Endothelial cell of umbilical vein (primary cell): ENCODE measurements at regions not wholly inside any gene's neighbourhood (a gene's known extent, or its start where the extent isn't known, plus 50 kb on each side); places are given as distances from the start of the nearest gene placed in this dataset.
"Not testable (repeated sequence)": the region's sequence is repeated elsewhere in the genome, so short reads cannot be mapped to it uniquely, and the experiment has no call there.

Experiments
- CTCF ChIP-seq, 2 donors: IDR thresholded peaks; 1 replicate in 1 of 2; 2 replicates in 1 of 2; pipeline ENCODE4 v1.5.1; 2011; ENCODE audit warnings: low read length in 2 of 2, mild to moderate bottlenecking in 2 of 2, moderate library complexity in 2 of 2, control low read depth in 1 of 2, inconsistent platforms in 1 of 2, low read depth in 1 of 2; ENCODE audit not compliant: insufficient read depth in 1 of 2; ENCODE audit errors: extremely low read depth in 1 of 2
- GATA2 ChIP-seq: IDR thresholded peaks from 2 replicates; pipeline ENCODE4 v1.7.0; 2011; ENCODE audit warnings: low read depth, mild to moderate bottlenecking, moderate library complexity, mixed read lengths, low read length; ENCODE audit not compliant: insufficient read length, insufficient read depth
- JUN ChIP-seq: IDR thresholded peaks from 2 replicates; pipeline ENCODE4 v1.6.1; 2011; ENCODE audit warnings: borderline replicate concordance, low read depth; ENCODE audit not compliant: insufficient read length, insufficient read depth
- MAX ChIP-seq: IDR thresholded peaks from 2 replicates; pipeline ENCODE4 v1.6.1; 2011; ENCODE audit not compliant: insufficient read depth, insufficient read length
- POLR2A ChIP-seq: IDR thresholded peaks from 2 replicates; pipeline ENCODE4 v1.6.1; 2012; ENCODE audit warnings: low read depth, mild to moderate bottlenecking, control low read depth, low read length
- POLR2AphosphoS5 ChIP-seq: IDR thresholded peaks from 2 replicates; pipeline ENCODE4 v1.6.1; 2012; ENCODE audit warnings: low read depth, mild to moderate bottlenecking, control low read depth, low read length, moderate library complexity; ENCODE audit not compliant: insufficient read depth

DNA sequence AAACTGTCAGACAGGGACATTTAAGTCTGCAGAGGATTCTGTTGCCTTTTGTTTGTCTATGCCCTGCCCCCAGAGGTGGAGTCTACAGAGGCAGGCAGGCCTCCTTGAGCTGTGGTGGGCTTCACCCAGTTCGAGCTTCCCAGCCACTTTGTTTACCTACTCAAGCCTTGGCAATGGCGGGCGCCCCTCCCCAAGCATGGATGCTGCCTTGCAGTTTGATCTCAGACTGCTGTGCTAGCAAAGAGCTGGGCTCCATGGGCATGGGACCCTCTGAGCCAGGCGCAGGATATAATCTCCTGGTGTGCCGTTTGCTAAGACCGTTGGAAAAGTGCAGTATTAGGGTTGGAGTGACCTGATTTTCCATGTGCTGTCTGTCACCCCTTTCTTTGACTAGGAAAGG is 734.9 kb downstream of the TENT5A start:
- TF ChIP-seq CTCF (IDR thresholded peaks at IDR 0.05; ENCODE audit: extremely low read depth in 1 of 2, insufficient read depth in 1 of 2, low read depth in 1 of 2, low read length in 2 of 2); POLR2AphosphoS5; MAX; POLR2A; JUN; GATA2: not testable (repeated sequence)
